AML-193 (cell line): ENCODE measurements at regions not wholly inside any gene's neighbourhood (a gene's known extent, or its start where the extent isn't known, plus 50 kb on each side); places are given as distances from the start of the nearest gene placed in this dataset.

Experiments
- DNase-seq, 2 experiments: peaks; one replicate each; lab custom pipeline; 2025; lab: John Stamatoyannopoulos, UW

- no peak for DNase-seq
Measured at GRCh38 chr4:10203851-10204250, 87.3 kb upstream of the WDR1 start.

- DNase-seq = no peak
Measured at GRCh38 chr4:10201381-10202223, 85.0 kb upstream of the WDR1 start.

- no peak for DNase-seq
Measured at GRCh38 chr4:10200869-10201268, 84.3 kb upstream of the WDR1 start.

DNA sequence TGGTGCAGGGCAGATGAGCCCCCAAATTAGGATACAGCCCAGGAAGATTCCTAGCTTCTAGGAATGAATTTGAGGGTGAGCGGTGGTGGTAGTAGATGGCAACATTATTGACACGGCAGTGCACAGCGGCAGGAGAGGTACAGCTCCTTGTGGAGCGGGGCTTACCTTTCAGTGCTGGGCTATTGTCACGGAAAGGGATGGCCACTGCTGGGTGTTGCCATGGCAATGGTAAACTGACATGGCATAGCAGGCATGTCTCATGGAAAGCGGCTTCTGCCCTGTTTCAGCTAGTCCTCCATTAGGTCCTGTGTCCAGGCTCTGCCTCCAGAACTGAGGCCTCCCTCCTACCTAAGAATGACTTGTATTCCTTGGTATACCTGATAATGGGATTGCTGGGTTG, 81.8 kb upstream of the WDR1 start:
- DNase-seq = no peak

DNA sequence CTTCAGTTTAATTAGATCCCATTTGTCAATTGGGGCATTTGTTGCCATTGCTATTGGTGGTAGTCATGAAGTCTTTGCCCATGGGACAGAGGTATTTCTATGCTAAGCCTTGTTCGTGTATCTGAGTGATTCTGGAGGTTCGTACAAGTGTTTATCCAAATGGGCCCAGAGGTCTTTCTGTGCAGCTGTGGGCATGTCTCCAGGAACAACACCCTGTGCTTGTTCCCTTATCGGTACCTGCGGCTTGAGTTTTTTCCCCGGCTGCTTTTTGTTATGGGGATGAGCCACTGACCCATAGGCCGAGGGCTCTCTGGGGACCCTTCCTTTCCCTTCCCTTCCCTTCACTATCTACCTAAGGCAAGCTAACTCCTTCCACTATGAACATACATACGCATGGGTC, 81.4 kb upstream of the WDR1 start:
- DNase-seq = no peak

DNA sequence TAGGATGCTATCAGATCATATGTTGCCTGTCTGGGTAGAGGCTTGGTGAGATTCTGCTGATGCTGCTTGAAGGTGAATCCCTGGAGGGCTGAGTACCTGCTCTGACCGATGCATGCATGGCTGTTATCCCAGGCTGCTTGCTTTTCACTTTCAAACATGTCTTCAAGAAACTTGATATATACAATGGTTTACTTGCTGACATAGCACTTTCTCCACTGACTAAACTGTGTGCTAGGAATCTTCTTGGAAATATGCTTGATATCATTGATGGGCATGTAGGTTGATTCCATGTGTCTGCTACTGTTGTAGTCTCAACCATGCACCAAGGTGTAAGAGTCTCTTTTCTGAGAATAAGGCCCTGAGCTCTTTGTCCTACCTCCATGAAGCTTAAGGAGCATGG, 79.6 kb upstream of the WDR1 start:
- DNase-seq = no peak

- peak in 1 of 2 experiments; percentile 40 for DNase-seq
Measured at GRCh38 chr4:10192331-10192730, 75.7 kb upstream of the WDR1 start.

- DNase-seq = no peak
Measured at GRCh38 chr4:10188400-10189004, 71.9 kb upstream of the WDR1 start.

GRCh38 chr4:10186228-10187214, 69.9 kb upstream of the WDR1 start:
- DNase-seq = no peak

- no peak for DNase-seq
Measured at GRCh38 chr4:10185518-10186227, 69.1 kb upstream of the WDR1 start.

DNA sequence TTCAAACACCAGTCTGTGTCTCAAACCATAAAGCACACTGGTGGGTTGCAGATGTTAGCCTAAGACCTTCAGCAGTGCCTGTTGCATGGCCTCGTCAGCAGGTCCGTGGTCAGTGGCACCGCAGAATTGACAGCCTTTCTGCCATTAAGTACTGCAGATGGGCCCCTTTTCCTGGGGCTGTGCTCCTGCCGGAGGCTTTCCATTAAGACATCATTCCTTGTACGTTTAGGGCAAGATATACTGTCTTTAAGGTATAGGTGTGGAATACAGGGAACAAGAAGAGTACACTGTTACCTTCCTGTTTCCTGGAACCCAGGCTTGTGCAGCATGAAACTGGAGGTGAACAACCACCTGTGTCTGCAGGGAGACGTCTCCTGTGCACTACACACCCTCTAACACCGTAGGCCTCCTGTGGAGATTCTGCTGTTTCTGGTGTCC, 67.9 kb upstream of the WDR1 start:
- no peak for DNase-seq

GRCh38 chr4:10184041-10184440, 67.4 kb upstream of the WDR1 start:
- peak in 1 of 2 experiments; percentile 23 for DNase-seq

DNA sequence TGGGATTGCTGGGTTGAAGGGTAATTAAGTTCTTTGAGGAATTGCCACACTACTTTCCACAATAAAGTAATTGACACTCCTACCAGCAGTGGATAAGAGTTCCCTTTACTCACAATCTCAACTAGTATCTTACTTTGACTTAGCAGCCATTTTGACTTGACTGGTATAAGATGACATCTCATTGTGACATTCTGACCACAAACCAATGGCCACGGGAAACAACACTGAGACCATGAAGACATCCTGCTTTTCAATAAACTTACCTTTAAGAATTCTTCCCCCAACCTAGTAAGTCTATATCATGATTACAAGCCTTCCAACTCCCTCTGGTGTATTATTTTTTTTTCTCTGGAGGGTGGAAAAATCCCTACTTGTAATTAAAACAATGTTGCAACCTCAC, 66.9 kb upstream of the WDR1 start:
- peak; percentile 12 to 25 for DNase-seq

- no peak for DNase-seq
Measured at GRCh38 chr4:10182446-10183424, 66.1 kb upstream of the WDR1 start.

- DNase-seq = no peak
Measured at GRCh38 chr4:10181745-10182445, 65.3 kb upstream of the WDR1 start.

DNA sequence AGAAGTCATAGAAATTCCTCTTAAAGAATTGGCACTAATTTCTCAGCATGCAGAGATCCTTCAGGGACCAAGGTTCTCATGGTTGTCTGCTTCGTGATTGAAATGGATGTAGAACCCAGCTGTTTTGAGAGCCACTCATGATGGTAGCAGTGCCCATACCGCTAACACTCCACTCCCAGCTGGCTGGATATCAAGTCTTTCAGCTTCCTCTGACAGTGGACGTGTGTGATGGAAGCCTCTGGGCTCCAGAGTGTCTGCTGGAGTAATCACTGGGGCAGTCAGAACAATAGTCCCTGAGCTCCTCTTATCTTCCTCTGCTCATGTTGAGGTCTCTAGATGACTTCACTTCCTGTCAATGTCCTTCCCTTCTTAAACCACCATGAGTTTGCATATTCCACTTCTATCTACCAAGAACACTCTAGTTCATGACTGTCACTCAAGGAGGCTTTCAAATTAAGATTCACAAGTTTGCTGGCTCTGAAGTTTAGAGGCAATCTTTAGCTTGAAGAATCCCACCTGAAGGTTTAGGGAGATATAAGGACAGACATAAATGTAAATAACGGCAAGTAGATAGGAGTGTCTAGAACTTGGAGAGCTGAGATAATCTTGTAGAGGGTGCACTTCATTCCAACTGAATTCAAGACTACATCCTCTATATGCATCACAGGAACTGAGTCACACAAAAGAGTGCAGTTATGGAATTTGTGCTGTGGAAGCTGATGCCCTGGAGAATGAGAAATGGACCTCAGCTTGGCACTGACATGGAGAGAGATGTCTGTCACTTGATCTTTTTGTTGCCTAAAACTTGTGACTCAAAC, 64.5 kb upstream of the WDR1 start:
- peak; percentile 89 to 91 for DNase-seq

DNA sequence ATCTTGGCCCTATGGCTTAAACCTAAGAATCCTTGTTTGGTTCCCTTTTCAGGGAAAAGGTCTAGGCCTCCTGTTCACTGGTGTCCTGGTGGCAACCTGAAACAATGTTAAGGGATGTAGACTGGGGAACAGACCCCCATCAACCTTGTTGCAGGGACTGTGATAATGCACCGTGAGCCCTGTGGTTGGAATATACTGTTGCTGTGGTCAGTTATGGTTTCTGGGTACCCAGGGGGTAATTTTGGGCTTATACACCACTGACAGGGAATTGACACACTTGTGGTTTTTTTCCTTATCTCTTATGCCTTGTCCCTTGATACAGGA, 64.0 kb upstream of the WDR1 start:
- DNase-seq = no peak

GRCh38 chr4:10179957-10180602, 63.5 kb upstream of the WDR1 start:
- no peak for DNase-seq

- DNase-seq = no peak
Measured at GRCh38 chr4:10178763-10179162, 62.2 kb upstream of the WDR1 start.
